RCC 7860 (cell line): ENCODE measurements at regions not wholly inside any gene's neighbourhood (a gene's known extent, or its start where the extent isn't known, plus 50 kb on each side); places are given as distances from the start of the nearest gene placed in this dataset.
A peak's percentile ranks its signal among the peaks of the same experiment; 100 is the strongest.

Source experiments
- DNase-seq: peaks from one replicate; pipeline ENCODE4 v3.0.0-alpha.2; 2015; ENCODE audit warnings: low spot score
- FAIRE-seq: peaks from 2 replicates; lab custom pipeline; 2012; peaks lifted over from hg19 to GRCh38; lab: Jason Lieb, UNC

GRCh38 chr7:72524037-72524436 is 111.9 kb upstream of the CALN1 start:
- no peak for DNase-seq
- FAIRE-seq, result no peak

GRCh38 chr7:72504061-72504706 is 92.0 kb upstream of the CALN1 start:
- no peak for FAIRE-seq

GRCh38 chr7:72503644-72504043 is 91.5 kb upstream of the CALN1 start:
- DNase-seq (no peak), FAIRE-seq (no peak)

More at GRCh38 chr7:72504061-72504706, 92.0 kb upstream of the CALN1 start:
- DNase-seq, result no peak

- DNase-seq, result no peak
- FAIRE-seq, result no peak
These were observed 82.7 kb upstream of the CALN1 start for GRCh38 chr7:72494807-72495206.

- DNase-seq, result peak; percentile 32
- FAIRE-seq, result no peak
These were observed 81.9 kb upstream of the CALN1 start for GRCh38 chr7:72493850-72494661.

- no peak for FAIRE-seq
- DNase-seq, result no peak
These were observed 80.4 kb upstream of the CALN1 start for GRCh38 chr7:72492461-72493065.

GRCh38 chr7:72490301-72490700 is 78.2 kb upstream of the CALN1 start:
- DNase-seq (no peak), FAIRE-seq (no peak)

GRCh38 chr7:72481934-72482333 is 69.8 kb upstream of the CALN1 start:
- FAIRE-seq, result no peak
- no peak for DNase-seq

GRCh38 chr7:72476608-72477305 is 64.6 kb upstream of the CALN1 start:
- DNase-seq (no peak), FAIRE-seq (no peak)

- FAIRE-seq, result no peak
These were observed 55.1 kb upstream of the CALN1 start for GRCh38 chr7:72467237-72467636.

GRCh38 chr7:72466797-72467196 is 54.7 kb upstream of the CALN1 start:
- DNase-seq, result no peak
- FAIRE-seq, result no peak

More at GRCh38 chr7:72467237-72467636, 55.1 kb upstream of the CALN1 start:
- no peak for DNase-seq

GRCh38 chr7:72465521-72465920 is 53.4 kb upstream of the CALN1 start:
- no peak for FAIRE-seq
- no peak for DNase-seq

GRCh38 chr7:72462311-72462710 is 50.2 kb upstream of the CALN1 start:
- FAIRE-seq, result no peak
- no peak for DNase-seq
